NCI-H128 (cell line): ENCODE measurements at regions not wholly inside any gene's neighbourhood (a gene's known extent, or its start where the extent isn't known, plus 50 kb on each side); places are given as distances from the start of the nearest gene placed in this dataset.

ENCODE experiments used
- DNase-seq: peaks from one replicate; lab custom pipeline; 2025; ENCODE audit not compliant: unreplicated experiment; lab: John Stamatoyannopoulos, UW

- no peak for DNase-seq
Measured at GRCh38 chr10:8923096-8923495, 868.6 kb downstream of the GATA3 start.

GRCh38 chr10:8927705-8928104 lies 873.2 kb downstream of the GATA3 start:
- no peak for DNase-seq

GRCh38 chr10:8946451-8946850 lies 892.0 kb downstream of the GATA3 start:
- DNase-seq = no peak

- no peak for DNase-seq
Measured at GRCh38 chr10:8950978-8951377, 896.5 kb downstream of the GATA3 start.

- DNase-seq = no peak
Measured at GRCh38 chr10:8951440-8952089, 897.1 kb downstream of the GATA3 start.

- no peak for DNase-seq
Measured at GRCh38 chr10:8956400-8956799, 901.9 kb downstream of the GATA3 start.

GRCh38 chr10:8962249-8962648 lies 907.8 kb downstream of the GATA3 start:
- no peak for DNase-seq

GRCh38 chr10:8967061-8967460 lies 912.6 kb downstream of the GATA3 start:
- DNase-seq = no peak

- no peak for DNase-seq
Measured at GRCh38 chr10:8969853-8970252, 915.4 kb downstream of the GATA3 start.

GRCh38 chr10:8975535-8975934 lies 921.0 kb downstream of the GATA3 start:
- DNase-seq = no peak

- DNase-seq = no peak
Measured at GRCh38 chr10:8978100-8978499, 923.6 kb downstream of the GATA3 start.

- no peak for DNase-seq
Measured at GRCh38 chr10:8979976-8980375, 925.5 kb downstream of the GATA3 start.

GRCh38 chr10:8981277-8981676 lies 926.8 kb downstream of the GATA3 start:
- DNase-seq = no peak

- no peak for DNase-seq
Measured at GRCh38 chr10:8985651-8986050, 931.2 kb downstream of the GATA3 start.

GRCh38 chr10:8986975-8987374 lies 932.5 kb downstream of the GATA3 start:
- DNase-seq = no peak

GRCh38 chr10:8987712-8988111 lies 933.2 kb downstream of the GATA3 start:
- DNase-seq = no peak

- no peak for DNase-seq
Measured at GRCh38 chr10:8990280-8990987, 935.9 kb downstream of the GATA3 start.

- DNase-seq = no peak
Measured at GRCh38 chr10:8992009-8992408, 937.5 kb downstream of the GATA3 start.

GRCh38 chr10:8993864-8994263 lies 939.4 kb downstream of the GATA3 start:
- DNase-seq = no peak

- no peak for DNase-seq
Measured at GRCh38 chr10:8998751-8999150, 944.3 kb downstream of the GATA3 start.

- no peak for DNase-seq
Measured at GRCh38 chr10:9003122-9003521, 948.6 kb downstream of the GATA3 start.

GRCh38 chr10:9004736-9005135 lies 950.2 kb downstream of the GATA3 start:
- DNase-seq = no peak

GRCh38 chr10:9009505-9009904 lies 955.0 kb downstream of the GATA3 start:
- no peak for DNase-seq
